Peyer's patch (tissue), 4 donors: ENCODE measurements at regions not wholly inside any gene's neighbourhood (a gene's known extent, or its start where the extent isn't known, plus 50 kb on each side); places are given as distances from the start of the nearest gene placed in this dataset.

Experiments
- POLR2A ChIP-seq, 2 donors: fragments of 450-650 bp; IDR thresholded peaks; one replicate each; pipeline ENCODE4 v1.5.1; 2017; ENCODE audit warnings: antibody characterized with exemption in 2 of 2, mild to moderate bottlenecking in 2 of 2, moderate library complexity in 2 of 2
- TF ChIP-seq, protein P1 (sequence below), 6 experiments: fragments of 450-650 bp in 4 of 6; fragments of 200-600 bp in 2 of 6; sonication (generic) in 1 of 6; IDR thresholded peaks; one replicate each; pipeline ENCODE4 v1.5.1; 2017 to 2019; ENCODE audit warnings: antibody characterized with exemption in 6 of 6, mild to moderate bottlenecking in 3 of 6, moderate library complexity in 1 of 6

DNA sequence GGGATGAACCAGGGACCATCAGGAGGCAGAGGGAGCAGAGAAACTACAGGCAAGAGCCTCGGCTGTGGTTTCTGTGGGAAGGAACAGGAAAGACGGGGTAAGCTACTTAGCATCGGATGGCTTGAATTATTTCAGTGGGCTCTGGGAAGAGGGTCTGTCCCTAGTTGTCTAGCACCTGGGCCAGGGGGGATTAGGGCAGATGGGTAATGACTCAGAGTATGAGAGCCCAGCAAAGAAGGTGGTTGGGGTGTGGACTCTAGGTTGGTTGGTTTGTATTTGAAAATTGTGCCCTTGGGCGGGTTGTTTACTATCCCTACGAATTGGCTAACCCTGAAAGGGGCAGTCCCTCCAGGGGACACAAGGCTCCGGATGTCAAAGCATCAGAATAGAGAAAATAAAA, 148.5 kb upstream of the TAB2 start:
- TF ChIP-seq POLR2A (IDR thresholded peaks at IDR 0.05): no peak
- TF ChIP-seq, protein P1, sequence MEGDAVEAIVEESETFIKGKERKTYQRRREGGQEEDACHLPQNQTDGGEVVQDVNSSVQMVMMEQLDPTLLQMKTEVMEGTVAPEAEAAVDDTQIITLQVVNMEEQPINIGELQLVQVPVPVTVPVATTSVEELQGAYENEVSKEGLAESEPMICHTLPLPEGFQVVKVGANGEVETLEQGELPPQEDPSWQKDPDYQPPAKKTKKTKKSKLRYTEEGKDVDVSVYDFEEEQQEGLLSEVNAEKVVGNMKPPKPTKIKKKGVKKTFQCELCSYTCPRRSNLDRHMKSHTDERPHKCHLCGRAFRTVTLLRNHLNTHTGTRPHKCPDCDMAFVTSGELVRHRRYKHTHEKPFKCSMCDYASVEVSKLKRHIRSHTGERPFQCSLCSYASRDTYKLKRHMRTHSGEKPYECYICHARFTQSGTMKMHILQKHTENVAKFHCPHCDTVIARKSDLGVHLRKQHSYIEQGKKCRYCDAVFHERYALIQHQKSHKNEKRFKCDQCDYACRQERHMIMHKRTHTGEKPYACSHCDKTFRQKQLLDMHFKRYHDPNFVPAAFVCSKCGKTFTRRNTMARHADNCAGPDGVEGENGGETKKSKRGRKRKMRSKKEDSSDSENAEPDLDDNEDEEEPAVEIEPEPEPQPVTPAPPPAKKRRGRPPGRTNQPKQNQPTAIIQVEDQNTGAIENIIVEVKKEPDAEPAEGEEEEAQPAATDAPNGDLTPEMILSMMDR (IDR thresholded peaks at IDR 0.05): no peak
